H1 (cell line): ENCODE measurements at regions not wholly inside any gene's neighbourhood (a gene's known extent, or its start where the extent isn't known, plus 50 kb on each side); places are given as distances from the start of the nearest gene placed in this dataset.

ENCODE experiments used
- CTCF ChIA-PET: fragments of 300-600 bp; sonication (Branson Sonifier 250); formaldehyde crosslinking; loops from one replicate; lab custom pipeline; 2021; ENCODE audit not compliant: partially characterized antibody; lab: Charles Lee
- POLR2A ChIA-PET: fragments of 300-600 bp; sonication (Branson Sonifier 250); formaldehyde crosslinking; loops from one replicate; lab custom pipeline; 2021; ENCODE audit warnings: inconsistent platforms; ENCODE audit not compliant: partially characterized antibody; lab: Charles Lee
- DNase-seq, 2 experiments: peaks; one replicate each; pipeline versions ENCODE4 v3.0.0 to v3.0.0-alpha.2; 2010 to 2022; ENCODE audit warnings: low spot score in 2 of 2, low read depth in 1 of 2, mixed read lengths in 1 of 2
- FAIRE-seq: peaks from 2 replicates; lab custom pipeline; 2011; peaks lifted over from hg19 to GRCh38; lab: Jason Lieb, UNC
- H2AFZ ChIP-seq: 2 replicates; pipeline ENCODE4 v1.8.1; 2012; ENCODE audit warnings: low read length, inconsistent platforms
- H2AK5ac ChIP-seq: 2 replicates; pipeline ENCODE4 v1.6.1; 2013; ENCODE audit warnings: low read depth, low read length
- H2BK120ac ChIP-seq: replicated peaks from 2 replicates; pipeline ENCODE3; 2013; ENCODE audit warnings: low read depth, low read length, inconsistent platforms
- H2BK12ac ChIP-seq: 2 replicates; pipeline ENCODE4 v1.6.1; 2013; ENCODE audit warnings: low read depth, low read length
- H2BK15ac ChIP-seq: 2 replicates; pipeline ENCODE4 v1.6.1; 2013; ENCODE audit warnings: low read length
- H2BK20ac ChIP-seq: 2 replicates; pipeline ENCODE4 v1.6.1; 2013; ENCODE audit warnings: low read length
- H2BK5ac ChIP-seq: 2 replicates; pipeline ENCODE4 v1.6.1; 2013; ENCODE audit warnings: low read depth, low read length
- H3K14ac ChIP-seq: 2 replicates; pipeline ENCODE4 v1.6.1; 2013; ENCODE audit warnings: inconsistent platforms; ENCODE audit not compliant: insufficient read length
- H3K18ac ChIP-seq: 2 replicates; pipeline ENCODE4 v1.6.1; 2013; ENCODE audit warnings: low read length; ENCODE audit errors: extremely low read depth
- H3K23ac ChIP-seq: 2 replicates; pipeline ENCODE4 v1.6.1; 2013; ENCODE audit warnings: inconsistent platforms; ENCODE audit not compliant: insufficient read length
- H3K23me2 ChIP-seq: 2 replicates; pipeline ENCODE4 v1.6.1; 2013; ENCODE audit warnings: low read depth, low read length
- H3K27ac ChIP-seq: 2 replicates; pipeline ENCODE4 v1.6.1; 2011; ENCODE audit warnings: low read depth, low read length, inconsistent platforms
- H3K27me3 ChIP-seq, 4 experiments: replicated peaks in 1 of 4; 1 replicate in 1 of 4; 2 replicates in 3 of 4; pipeline versions ENCODE4 v1.6.1 to v1.8.1; 2011 to 2013; ENCODE audit warnings: low read length in 3 of 4, mild to moderate bottlenecking in 3 of 4, inconsistent platforms in 2 of 4, mixed read lengths in 2 of 4, moderate library complexity in 1 of 4; ENCODE audit not compliant: control insufficient read depth in 3 of 4, insufficient read depth in 3 of 4; ENCODE audit errors: extremely low read depth in 1 of 4
- H3K36me3 ChIP-seq, 4 experiments: 2 replicates each; pipeline versions ENCODE4 v1.6.1 to v1.8.1; 2011 to 2013; ENCODE audit warnings: mild to moderate bottlenecking in 4 of 4, low read length in 3 of 4, moderate library complexity in 2 of 4, control low read depth in 1 of 4, inconsistent platforms in 1 of 4; ENCODE audit not compliant: insufficient read depth in 4 of 4, control insufficient read depth in 2 of 4
- H3K4ac ChIP-seq: replicated peaks from 2 replicates; pipeline ENCODE3; 2013; ENCODE audit warnings: low read length, low read depth, mixed read lengths, inconsistent platforms; ENCODE audit not compliant: insufficient read length
- H3K4me1 ChIP-seq, 4 experiments: replicated peaks in 1 of 4; 1 replicate in 1 of 4; 2 replicates in 3 of 4; pipeline versions ENCODE4 v1.6.1 to v1.8.1; 2011 to 2013; ENCODE audit warnings: low read length in 3 of 4, inconsistent platforms in 2 of 4, mixed read lengths in 1 of 4; ENCODE audit not compliant: insufficient read depth in 4 of 4, control insufficient read depth in 3 of 4
- H3K4me2 ChIP-seq, 2 experiments: 2 replicates each; pipeline versions ENCODE4 v1.6.1 to v1.8.1; 2011 to 2013; ENCODE audit warnings: low read depth in 2 of 2, low read length in 2 of 2, control low read depth in 1 of 2, inconsistent platforms in 1 of 2, mild to moderate bottlenecking in 1 of 2; ENCODE audit not compliant: insufficient read depth in 1 of 2
- H3K4me3 ChIP-seq, 4 experiments: fragments of 200-600, 300-600 bp in 1 of 4; sonication (generic), shearing (Covaris generic), sonication (Bioruptor Twin) in 1 of 4; 2 replicates each; pipeline versions ENCODE4 v1.5.1 to v1.8.1; 2011 to 2016; ENCODE audit warnings: low read length in 4 of 4, low read depth in 3 of 4, control low read depth in 2 of 4, inconsistent platforms in 2 of 4, mild to moderate bottlenecking in 2 of 4, mixed read lengths in 1 of 4, moderate library complexity in 1 of 4; ENCODE audit not compliant: insufficient read depth in 2 of 4; ENCODE audit errors: extremely low read depth in 1 of 4
- H3K56ac ChIP-seq: replicated peaks from 2 replicates; pipeline ENCODE3; 2013; ENCODE audit warnings: low read depth, mild to moderate bottlenecking, mixed read lengths, low read length, inconsistent platforms; ENCODE audit not compliant: insufficient read length
- H3K79me1 ChIP-seq: 2 replicates; pipeline ENCODE4 v1.6.1; 2013; ENCODE audit warnings: low read depth, low read length, control low read depth
- H3K79me2 ChIP-seq, 2 experiments: 2 replicates each; pipeline versions ENCODE4 v1.6.1 to v1.8.1; 2012 to 2013; ENCODE audit warnings: low read length in 2 of 2, mild to moderate bottlenecking in 2 of 2, inconsistent platforms in 1 of 2; ENCODE audit not compliant: insufficient read depth in 2 of 2, control insufficient read depth in 1 of 2
- H3K9ac ChIP-seq, 4 experiments: replicated peaks in 1 of 4; 1 replicate in 1 of 4; 2 replicates in 3 of 4; pipeline versions ENCODE4 v1.6.1 to v1.8.1; 2011 to 2013; ENCODE audit warnings: low read depth in 3 of 4, low read length in 3 of 4, control low read depth in 2 of 4, mild to moderate bottlenecking in 2 of 4, moderate library complexity in 2 of 4, inconsistent platforms in 1 of 4; ENCODE audit errors: extremely low read depth in 1 of 4
- H3K9me3 ChIP-seq, 2 experiments: 2 replicates each; pipeline versions ENCODE4 v1.6.1 to v1.8.1; 2012 to 2013; ENCODE audit warnings: mild to moderate bottlenecking in 2 of 2, moderate library complexity in 2 of 2, control low read depth in 1 of 2, inconsistent platforms in 1 of 2, low read depth in 1 of 2, low read length in 1 of 2, mixed read lengths in 1 of 2; ENCODE audit not compliant: insufficient read depth in 2 of 2
- H4K20me1 ChIP-seq, 2 experiments: replicated peaks in 1 of 2; 2 replicates each; pipeline versions ENCODE3 to v1.8.1; 2011 to 2013; ENCODE audit warnings: inconsistent platforms in 2 of 2, low read length in 2 of 2, mild to moderate bottlenecking in 1 of 2; ENCODE audit not compliant: insufficient read depth in 2 of 2, control insufficient read depth in 1 of 2
- H4K5ac ChIP-seq: 2 replicates; pipeline ENCODE4 v1.6.1; 2013; ENCODE audit warnings: low read length, low read depth, mixed read lengths, inconsistent platforms; ENCODE audit not compliant: insufficient read length
- H4K8ac ChIP-seq: 2 replicates; pipeline ENCODE4 v1.8.0; 2013; ENCODE audit warnings: mild to moderate bottlenecking, moderate library complexity, low read length, inconsistent platforms; ENCODE audit not compliant: insufficient read depth; ENCODE audit errors: extremely low read depth
- H4K91ac ChIP-seq: replicated peaks from 2 replicates; pipeline ENCODE3; 2013; ENCODE audit warnings: low read length, mixed read lengths, inconsistent platforms; ENCODE audit not compliant: insufficient read length
- BACH1 ChIP-seq: IDR thresholded peaks from 2 replicates; pipeline ENCODE4 v1.6.1; 2012; ENCODE audit warnings: low read length, improper control_type of control experiment
- EZH2 ChIP-seq: fragments of 200-600 bp; sonication (generic); IDR thresholded peaks from 2 replicates; pipeline ENCODE4 v1.7.1; 2012; ENCODE audit warnings: low read depth, mild to moderate bottlenecking, moderate library complexity, low read length, inconsistent platforms; ENCODE audit not compliant: severe bottlenecking
- NANOG ChIP-seq: IDR thresholded peaks from 2 replicates; pipeline ENCODE4 v1.6.1; 2011; ENCODE audit warnings: low read length, low read depth, mild to moderate bottlenecking, inconsistent platforms; ENCODE audit not compliant: insufficient read depth, poor library complexity, severe bottlenecking
- NRF1 ChIP-seq: IDR thresholded peaks from 2 replicates; pipeline ENCODE4 v1.6.1; 2011; ENCODE audit warnings: mild to moderate bottlenecking, low read depth, low read length, improper control_type of control experiment
- POLR2A ChIP-seq, 2 experiments: IDR thresholded peaks; 1 replicate in 1 of 2; 2 replicates in 1 of 2; pipeline ENCODE4 v1.6.1; 2011; ENCODE audit warnings: low read depth in 2 of 2, low read length in 2 of 2, mild to moderate bottlenecking in 2 of 2; ENCODE audit errors: control extremely low read depth in 1 of 2
- POU5F1 ChIP-seq: IDR thresholded peaks from 2 replicates; pipeline ENCODE4 v1.6.1; 2011; ENCODE audit warnings: low read depth, mild to moderate bottlenecking, low read length, moderate library complexity
- SAP30 ChIP-seq: fragments of 300-600 bp; sonication (generic); IDR thresholded peaks from 2 replicates; pipeline ENCODE4 v1.7.1; 2012; ENCODE audit warnings: low read length, moderate library complexity, mild to moderate bottlenecking, inconsistent platforms; ENCODE audit not compliant: insufficient read depth, insufficient replicate concordance
- ZNF274 ChIP-seq: IDR thresholded peaks from 2 replicates; pipeline ENCODE4 v1.7.0; 2012; ENCODE audit warnings: low read length, borderline replicate concordance; ENCODE audit errors: extremely low read depth
- WGBS, 2 experiments: shearing (Covaris generic) in 1 of 2; methylation state at CpG; one replicate each; pipeline versions ENCODE4 v1.1.6 to v1.1.7; 2013 to 2015; ENCODE audit warnings: low lambda C conversion rate in 2 of 2, mixed read lengths in 2 of 2, inconsistent platforms in 1 of 2, low coverage in 1 of 2, missing lambda C conversion rate in 1 of 2; ENCODE audit not compliant: insufficient replicate concordance in 2 of 2, insufficient coverage in 1 of 2, insufficient read length in 1 of 2; ENCODE audit errors: extremely low coverage in 1 of 2, missing lambda C conversion rate in 1 of 2; 5-methylcytosine and 5-hydroxymethylcytosine counted together
- TF ChIP-seq, protein P1 (sequence below): IDR thresholded peaks from 2 replicates; pipeline ENCODE4 v1.6.1; 2011; ENCODE audit warnings: low read depth, mild to moderate bottlenecking, low read length; ENCODE audit not compliant: insufficient read depth

DNA sequence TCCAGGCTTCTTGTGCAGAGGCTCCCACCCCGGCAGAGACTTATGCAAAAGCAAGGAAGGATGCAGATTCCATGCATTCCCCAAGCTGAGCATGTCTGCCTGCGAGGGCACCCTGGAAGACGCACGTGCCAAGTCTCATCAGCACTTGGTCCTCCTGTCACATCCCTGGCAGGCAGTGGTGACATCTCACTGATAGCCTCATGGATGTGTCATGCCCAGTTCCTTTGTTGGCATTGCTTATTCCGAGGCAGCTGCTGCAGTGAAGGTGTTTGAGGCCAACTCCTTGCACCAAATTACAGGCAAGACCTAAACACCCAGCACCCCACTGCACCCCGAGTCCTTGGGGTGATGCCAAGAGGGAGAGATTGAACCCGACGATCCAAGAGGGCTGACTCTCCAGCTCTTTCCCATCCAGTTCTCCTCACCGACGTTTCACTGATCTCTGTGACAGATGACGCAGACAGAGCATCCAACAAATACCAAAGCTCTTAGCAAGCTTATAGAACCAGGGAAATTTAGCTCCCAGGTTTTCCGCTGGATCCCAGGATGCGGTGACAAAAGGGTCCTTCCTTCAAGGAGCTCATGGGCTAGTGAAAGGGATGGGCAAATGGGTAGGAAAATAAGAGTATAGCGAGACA is 611.1 kb downstream of the AJAP1 start:
- Histone ChIP-seq H3K27me3 (peaks cover 0 to 9% (median 2%) of the 10 kb centered on the region in 4 experiments; a peak in 1 of 7 replicates), H2AFZ (no peak overlapping the region), H3K27ac (no peak overlapping the region), H4K5ac (no peak overlapping the region), H3K36me3 (no peaks in the 10 kb centered on the region), H3K79me2 (no peaks in the 10 kb centered on the region), H3K4ac (no peak overlapping the region), H2BK12ac (peak overlapping the region; percentile 18; the same call in 1 of the 2 replicates), H3K18ac (no peak overlapping the region), H3K4me3 (no peak overlapping the region), H4K8ac (no peak overlapping the region), H3K4me1 (peaks cover 0 to 6% (median 5%) of the 10 kb centered on the region in 4 experiments; a peak in 4 of 7 replicates), H3K14ac (no peak overlapping the region), H2BK120ac (no peak overlapping the region), H3K23ac (no peak overlapping the region), H2AK5ac (0 out of 2 replicates have a peak overlapping the region, but pooled peaks have one; percentile 7), H4K91ac (no peak overlapping the region), H3K4me2 (no peak overlapping the region), H2BK15ac (no peak overlapping the region), H3K9ac (no peak overlapping the region), H4K20me1 (no peaks in the 10 kb centered on the region), H3K23me2 (no peaks in the 10 kb centered on the region), H2BK5ac (no peak overlapping the region), H3K9me3 (peaks cover 3 to 12% of the 10 kb centered on the region in 2 experiments; a peak in 3 of 4 replicates), H3K56ac (no peak overlapping the region), H3K79me1 (no peaks in the 10 kb centered on the region), H2BK20ac (no peak overlapping the region)
- ChIA-PET CTCF (interaction anchor here (0.7 to 1.4 kb wide), 3 partner anchors 249 to 450 kb away, joined by 3 to 4 read pairs (median 3); no protein-coding TSS in a partner anchor), POLR2A (no interaction called here)
- DNase-seq (no peak), FAIRE-seq (no peak)
- TF ChIP-seq BACH1 (no peak), NANOG (no peak), POLR2A (IDR thresholded peaks at IDR 0.05; ENCODE audit: control extremely low read depth in 1 of 2, low read depth in 2 of 2, low read length in 2 of 2) (no peak), POU5F1 (no peak), SAP30 (no peak), NRF1 (no peak), ZNF274 (no peak), EZH2 (no peak)
- TF ChIP-seq, protein P1, sequence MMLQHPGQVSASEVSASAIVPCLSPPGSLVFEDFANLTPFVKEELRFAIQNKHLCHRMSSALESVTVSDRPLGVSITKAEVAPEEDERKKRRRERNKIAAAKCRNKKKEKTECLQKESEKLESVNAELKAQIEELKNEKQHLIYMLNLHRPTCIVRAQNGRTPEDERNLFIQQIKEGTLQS, result no peak
- WGBS, 2 experiments, result 85% methylated on average over 14 of the region's 14 CpGs; no CpG with 5 or more reads in 1 of the 2 experiments
